GM19351 (cell line): ENCODE measurements at regions not wholly inside any gene's neighbourhood (a gene's known extent, or its start where the extent isn't known, plus 50 kb on each side); places are given as distances from the start of the nearest gene placed in this dataset.

ENCODE experiments used
- ATAC-seq: cut with Tn5 transposase; IDR thresholded peaks from one replicate; pipeline ENCODE4 v1.9.1; 2021; ENCODE audit warnings: mild to moderate bottlenecking, moderate library complexity; ENCODE audit not compliant: unreplicated experiment

DNA sequence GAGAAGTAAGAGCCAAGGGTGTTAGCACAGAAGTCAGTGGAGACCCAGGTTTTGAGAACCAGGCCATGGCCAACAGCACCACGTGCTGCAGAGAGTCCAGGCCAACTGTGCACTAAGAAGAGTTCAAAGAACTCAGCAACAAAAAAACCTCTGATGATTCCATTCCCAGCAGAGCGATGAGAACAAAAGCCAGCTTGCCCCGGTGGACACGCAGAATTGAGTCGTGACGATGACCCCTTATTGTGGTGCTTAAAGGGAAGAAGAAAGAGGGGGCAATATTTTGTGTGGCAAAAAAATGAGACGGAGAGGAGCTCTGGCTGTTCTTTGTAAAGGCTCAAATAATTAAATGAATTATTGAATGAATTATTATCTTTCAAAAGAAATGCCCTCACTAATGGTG is 468.3 kb upstream of the AUTS2 start:
- ATAC-seq, result no peak

DNA sequence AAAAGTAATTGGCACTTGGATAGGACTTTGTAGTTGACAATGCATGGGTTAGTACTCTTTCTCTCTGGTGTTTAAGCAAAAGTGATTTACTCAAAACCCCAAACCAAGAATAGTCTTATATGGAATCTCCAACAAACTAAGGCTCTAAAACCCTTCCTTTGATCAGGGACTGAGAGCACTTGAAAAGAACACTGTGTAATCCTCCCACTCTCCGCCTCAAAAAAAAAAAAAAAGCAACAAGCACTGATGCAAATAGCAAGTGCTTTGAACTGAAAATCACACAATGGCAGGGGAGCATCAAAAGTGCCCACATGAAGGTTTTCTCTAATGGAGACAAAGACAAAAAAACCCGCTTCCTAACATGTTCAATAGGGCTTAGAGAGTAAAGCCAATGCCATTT is 467.9 kb upstream of the AUTS2 start:
- no peak for ATAC-seq

DNA sequence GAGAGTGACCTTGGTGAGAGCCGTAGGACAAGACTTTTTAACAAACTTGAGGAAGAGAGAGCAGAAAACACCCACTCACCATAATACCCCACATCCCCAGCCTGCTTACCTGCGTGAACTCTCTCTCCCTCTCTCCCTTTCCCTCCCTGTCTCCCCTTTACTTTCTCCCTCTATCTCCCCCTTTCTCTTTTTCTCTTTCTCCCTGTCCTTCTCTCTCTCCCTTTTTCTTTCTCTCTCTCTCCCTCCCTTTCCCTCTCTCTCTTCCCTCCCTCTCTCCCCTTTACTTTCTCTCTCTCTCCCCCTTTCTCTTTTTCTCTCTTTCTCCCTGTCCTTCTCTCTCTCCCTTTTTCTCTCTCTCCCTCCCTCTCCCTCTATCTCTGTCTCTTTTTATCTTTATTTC is 464.0 kb upstream of the AUTS2 start:
- ATAC-seq, result no peak

DNA sequence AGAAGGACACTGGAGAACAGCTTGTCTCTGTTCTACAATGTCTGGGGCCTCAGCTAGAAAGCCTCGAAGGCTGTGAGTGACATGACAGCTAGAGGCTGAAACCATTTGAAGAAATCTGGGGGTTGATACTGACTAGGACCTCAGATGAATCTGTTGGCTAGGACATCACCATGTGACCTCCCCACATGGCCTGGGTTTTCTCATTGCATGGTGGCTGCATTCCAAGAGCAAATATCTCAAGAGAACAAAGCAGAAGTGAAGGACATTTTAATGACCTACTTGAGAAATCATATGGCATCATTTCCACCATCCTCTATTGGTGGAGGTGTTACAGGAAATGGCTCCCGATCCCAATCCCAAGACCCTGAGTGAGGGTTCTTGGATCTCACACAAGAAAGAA is 450.6 kb upstream of the AUTS2 start:
- ATAC-seq, result no peak

DNA sequence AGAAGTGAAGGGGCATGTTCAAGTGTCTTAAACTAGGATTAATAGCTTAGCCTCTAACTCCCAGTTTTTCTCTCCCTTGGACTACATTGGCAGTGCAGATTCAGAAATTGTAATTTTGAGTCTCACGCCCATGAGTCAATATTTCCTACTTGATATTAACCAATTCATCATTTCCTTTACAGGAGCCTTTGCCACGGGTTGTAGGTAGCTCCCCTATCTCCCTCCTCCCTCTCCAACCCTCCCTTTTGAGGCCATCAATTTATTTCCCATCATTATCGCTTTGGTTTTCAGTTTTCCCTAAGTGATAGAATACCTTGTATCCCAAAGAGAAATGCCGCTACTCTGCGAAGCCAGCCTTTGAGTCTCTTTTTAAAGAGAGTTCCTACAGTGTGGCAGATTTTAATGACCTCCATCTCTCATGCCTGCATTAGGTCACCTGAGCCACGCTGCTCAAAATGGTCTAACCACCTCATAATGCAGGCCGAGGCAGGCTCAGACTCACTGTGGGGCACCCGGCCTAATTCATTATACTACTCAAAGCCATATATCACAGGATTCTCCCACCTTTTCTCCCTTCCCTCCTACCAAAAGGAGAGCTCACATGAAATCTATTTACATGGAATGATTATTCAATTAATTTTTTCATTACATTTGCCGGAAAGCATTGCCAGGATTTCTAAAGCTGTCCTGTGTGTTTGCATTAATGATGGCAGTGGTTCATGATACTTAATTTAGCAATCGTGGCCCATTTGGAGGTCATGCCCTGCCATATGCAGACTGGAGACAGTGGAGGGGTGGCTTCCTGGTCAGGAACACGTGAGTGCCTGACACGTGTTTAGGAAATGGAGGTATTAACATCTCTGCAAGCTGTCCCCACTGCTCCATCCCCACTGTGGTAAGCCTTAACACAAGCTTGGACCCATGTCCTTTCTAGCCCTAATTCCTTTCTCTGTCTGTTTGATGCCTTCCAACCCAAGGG is 448.2 kb upstream of the AUTS2 start:
- ATAC-seq, result no peak

DNA sequence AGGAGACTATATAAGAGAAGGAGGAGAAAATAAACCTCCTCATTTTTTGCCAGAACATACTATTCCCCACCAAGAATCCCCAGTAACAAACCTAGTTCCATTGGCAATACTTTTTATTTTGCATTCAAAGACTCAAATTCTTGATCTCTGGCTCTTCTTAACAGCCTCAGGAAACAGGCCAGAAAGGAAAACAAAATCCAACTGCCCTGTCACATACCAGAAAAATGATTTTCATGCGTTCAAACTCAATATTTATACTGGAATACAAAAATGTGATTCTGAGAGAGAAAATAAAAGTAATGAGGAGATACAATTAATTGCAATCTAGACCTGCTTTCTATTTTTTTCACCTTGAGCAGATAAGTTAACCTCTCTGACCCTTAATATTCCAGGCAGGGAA is 435.9 kb upstream of the AUTS2 start:
- ATAC-seq, result no peak

DNA sequence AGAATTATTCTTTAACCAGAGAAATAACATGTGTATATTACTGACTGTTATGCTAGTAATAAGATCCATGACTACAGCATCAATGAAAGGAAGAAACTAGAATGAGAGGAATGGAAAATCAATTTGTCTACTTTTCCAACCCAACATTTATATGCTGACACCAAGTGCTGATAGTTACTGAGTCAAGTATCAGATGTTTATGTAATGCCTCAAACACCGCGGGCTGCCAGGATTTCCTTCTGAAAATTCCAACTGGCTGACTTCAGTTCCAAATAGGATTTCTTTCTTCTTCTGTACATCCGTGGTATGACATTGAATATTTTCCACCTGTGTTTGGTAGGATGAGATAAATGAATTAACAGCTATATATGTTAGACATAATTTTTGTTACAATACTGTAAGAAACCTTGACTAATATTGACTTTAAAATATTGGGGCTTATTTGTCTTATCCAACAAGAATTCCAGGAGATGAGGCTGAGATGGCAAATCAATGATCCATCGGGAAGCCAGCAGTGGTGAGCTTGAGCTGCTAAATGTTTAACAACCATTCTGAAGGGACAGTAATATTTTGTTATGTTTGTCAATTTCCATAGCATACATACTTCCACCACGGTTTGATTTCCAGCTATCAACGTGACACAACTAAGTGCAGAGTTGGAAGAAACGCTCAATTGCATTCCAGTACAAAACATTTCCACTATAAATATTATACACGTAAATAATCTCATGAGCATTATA is 435.2 kb upstream of the AUTS2 start:
- no peak for ATAC-seq

DNA sequence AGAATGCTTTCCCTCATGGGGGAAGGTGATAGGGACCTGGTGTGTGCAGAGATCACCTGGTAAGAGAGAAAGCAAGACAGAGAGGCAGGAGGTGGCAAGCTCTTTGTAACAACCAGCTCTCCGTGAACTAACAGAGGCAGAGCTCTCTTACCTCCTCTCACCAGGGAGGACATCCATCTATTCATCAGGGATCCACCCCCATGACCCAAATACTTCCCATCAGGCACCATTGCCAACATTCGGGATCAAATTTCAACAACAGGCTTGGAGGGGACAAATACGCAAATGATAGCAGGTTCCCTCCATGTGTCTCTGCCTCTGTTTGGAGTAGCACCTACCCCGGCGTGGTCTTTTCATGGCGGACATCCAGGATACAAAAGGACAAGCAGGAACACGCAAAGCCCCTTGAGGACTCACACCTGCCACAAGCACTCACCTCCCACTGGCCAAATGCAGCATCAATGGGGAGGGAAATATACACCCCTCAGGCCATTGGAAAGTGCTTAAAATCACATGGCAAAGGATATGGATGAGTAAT is 431.2 kb upstream of the AUTS2 start:
- ATAC-seq, result no peak

DNA sequence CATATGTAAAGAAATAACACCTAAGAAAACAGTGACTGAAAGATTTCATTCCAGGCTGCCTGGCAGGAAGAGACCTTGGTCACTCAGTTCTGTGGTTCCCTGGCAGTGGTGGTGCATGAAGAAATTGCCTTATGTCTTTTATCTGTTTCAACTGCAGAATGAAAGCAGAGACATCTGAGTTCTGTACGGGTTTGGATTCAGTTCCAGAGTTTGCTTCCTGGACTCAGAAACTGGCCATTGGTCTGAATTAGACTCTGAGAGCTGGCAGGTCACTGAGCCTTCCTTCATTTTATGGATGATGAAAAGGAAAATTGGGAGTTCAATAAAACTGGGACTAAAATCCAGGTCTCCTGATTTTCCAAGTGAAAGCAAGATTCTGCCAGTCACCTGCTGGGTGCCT is 428.9 kb upstream of the AUTS2 start:
- ATAC-seq, result no peak

DNA sequence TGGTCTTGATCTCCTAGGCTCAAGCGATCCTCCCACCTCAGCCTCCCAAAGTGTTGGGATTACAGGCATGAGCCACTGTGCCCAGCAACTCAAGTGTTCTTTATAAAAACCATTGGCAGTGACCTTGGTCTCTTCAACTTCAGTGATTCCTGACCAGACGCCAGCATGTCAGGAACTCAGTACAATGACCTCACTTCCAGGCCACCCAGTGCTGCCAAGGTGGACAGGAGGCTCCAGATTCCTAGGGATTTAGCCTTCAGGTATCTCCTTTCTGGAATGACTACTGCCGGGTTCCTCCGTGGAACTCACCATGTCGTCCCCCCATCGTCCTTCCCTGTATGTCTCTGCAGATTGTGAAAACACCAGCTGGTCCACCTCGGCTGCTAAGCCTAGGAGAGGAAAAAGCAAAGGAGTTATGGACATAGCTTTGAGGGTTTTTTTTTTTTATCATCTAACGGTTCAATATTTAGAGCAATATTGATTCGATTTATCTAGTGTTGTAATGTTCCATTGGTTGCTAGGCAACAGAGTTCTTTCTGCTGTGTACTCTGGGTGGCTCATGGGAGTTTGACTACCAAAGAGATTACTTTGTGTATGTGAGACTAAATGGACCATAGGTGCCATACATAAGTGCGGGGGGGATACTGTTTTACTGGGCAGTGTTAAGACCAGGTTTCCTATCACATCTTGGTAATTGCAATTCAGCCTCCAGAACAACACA is 425.8 kb upstream of the AUTS2 start:
- no peak for ATAC-seq

DNA sequence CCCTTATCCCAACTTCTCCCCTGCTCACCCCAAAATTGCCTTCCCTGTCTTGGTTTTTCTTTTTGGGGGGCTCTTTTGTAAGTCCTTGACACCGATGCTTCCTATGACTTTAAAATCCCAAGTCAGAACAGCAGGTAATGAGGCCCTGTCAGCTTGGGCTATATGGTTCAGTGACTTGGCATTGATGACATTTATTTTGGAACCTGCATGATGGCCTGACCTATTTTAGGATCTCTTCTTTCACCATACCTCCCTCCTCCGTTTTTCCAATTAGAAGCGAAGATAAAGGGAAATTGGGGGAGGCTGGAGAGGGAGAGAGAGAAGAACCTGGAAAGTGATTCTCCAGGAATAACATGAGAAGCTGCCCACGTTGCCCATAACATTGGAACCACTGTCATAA is 424.9 kb upstream of the AUTS2 start:
- no peak for ATAC-seq

DNA sequence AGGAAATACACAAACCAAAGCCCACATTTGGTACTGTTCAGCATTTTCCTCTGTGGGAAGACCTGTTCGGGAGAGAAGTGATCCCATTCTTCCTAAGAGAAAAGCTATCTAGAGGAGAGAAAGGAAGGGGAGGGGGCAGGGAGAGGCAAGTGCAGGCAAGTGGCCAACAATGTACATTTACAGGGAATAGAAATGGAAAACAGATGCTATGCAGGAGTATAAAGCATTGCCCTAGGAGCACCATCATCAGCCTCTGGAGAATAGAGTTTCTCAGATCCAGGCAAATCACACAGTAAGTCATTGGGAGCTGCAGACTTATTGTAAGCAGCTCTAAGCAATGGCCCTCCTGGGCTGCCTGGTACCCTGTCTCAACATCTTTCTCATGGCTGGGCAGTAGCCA is 424.4 kb upstream of the AUTS2 start:
- ATAC-seq, result no peak

DNA sequence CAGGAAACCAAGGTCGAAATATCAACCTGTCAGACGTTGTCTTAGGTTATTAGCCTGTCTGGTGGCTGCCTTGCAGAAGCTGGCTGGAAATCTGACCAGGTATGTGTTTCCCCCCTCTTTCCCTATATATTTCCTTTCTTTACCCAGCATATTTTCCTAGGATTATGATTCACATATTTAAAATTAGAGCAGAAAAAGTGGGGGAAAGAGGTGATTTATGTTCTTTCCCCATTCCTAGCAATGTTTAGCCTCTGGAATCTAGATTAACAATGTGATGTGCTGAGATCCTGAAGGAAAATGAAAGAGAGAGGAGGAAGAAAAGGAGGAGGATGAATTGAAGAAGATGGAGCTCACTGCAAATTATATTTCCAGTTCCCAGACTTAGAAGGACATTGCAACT is 421.4 kb upstream of the AUTS2 start:
- ATAC-seq, result no peak

DNA sequence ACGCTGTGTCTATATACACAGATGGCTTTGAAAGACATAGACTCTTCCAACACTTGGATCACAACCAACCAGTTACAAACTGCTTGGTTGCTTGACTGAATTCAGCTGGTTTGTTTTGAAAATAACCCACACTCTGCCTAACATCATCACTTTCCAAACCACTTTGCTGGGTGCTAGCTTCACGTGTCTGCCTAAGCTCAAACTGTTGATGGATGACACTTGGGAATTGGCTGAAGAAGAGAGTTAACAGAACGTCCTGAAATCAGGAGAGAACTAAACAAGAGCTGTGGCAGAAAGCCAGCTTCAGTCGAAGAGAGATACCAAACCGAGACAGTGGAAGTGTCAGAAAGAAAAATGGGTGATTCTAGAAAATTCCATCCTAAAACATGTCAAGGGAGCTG is 420.8 kb upstream of the AUTS2 start:
- ATAC-seq, result no peak

DNA sequence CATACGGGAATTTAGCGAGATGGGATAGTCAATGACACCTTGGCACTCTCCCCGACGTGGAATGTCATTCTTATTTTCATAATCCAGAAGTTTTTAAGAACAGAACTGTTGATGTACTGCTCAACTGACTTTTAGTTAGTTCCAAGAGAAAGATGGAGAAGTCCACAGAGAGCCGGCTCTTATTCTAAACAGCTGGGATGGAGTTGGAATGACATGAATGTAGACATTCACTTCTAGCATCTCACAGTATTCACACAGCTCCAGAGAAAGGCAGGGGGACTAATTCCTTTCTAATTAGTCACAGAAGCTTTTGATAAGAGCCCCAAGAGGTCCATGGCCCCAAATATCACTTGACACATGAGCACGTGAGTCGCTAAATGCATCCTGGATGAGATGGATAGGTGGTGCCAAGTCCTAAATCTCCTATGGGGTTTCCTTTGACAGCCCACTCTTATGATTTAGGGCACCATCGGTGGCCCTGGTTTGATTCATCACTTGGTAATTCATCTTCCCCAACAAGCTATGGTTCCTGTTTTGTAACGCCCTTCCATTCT is 420.3 kb upstream of the AUTS2 start:
- no peak for ATAC-seq

DNA sequence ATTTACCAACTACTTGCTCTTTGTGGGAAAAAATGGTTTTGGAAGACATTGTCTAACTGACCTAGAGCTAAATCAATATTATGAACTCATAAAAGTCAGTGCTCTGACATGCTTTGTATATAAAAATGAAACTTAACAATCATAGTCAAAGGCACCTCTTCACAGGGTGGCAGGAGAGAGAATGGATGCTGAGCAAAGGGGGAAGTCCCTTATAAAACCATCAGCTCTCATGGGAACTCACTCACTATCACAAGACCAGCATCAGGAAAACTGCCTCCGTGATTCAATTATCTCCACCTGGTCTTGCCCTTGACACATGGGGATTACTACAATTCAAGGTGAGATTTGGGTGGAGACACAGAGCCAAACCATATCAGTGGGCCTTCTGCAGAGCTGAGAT is 417.6 kb upstream of the AUTS2 start:
- ATAC-seq, result no peak

DNA sequence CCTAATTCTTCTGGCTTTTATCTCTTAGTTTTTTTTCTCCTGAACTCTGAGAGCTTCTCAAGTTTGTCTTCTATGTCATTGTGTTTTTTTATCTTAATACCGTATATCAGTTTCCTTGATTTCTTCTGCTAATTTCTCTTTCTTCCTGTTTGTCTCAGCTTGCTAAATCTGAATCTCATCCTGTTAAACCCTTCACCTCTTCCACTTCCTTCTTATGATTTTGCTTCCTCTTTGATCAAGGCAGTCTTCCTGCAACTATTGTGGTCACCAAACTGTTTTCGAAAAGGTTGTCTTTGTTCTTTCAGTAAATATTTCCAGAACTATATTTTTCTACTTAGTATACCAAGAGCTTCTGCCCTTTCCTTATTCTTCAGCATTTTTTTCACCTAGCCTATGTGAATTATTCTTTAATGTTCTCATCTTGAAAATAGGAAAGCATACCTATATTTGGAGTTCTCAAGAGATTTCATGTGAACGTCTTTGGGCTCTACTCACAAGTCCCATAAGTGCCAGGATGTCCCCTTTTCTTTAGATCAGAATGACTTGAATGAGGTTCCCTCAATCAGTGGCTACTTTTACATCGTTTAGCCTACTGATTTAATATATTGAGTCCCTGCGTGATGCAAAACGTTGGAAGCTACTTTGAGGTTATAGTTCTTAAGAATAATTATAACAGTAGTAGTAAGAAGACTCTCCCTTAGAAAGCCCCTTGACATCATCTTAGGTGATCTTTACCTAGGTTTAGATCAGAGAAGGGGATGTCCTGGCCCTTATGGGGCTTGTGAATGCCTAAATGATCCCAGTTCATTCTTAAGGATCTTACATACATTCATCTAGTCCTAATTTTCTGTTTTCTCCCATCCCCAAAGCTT is 415.4 kb upstream of the AUTS2 start:
- no peak for ATAC-seq

DNA sequence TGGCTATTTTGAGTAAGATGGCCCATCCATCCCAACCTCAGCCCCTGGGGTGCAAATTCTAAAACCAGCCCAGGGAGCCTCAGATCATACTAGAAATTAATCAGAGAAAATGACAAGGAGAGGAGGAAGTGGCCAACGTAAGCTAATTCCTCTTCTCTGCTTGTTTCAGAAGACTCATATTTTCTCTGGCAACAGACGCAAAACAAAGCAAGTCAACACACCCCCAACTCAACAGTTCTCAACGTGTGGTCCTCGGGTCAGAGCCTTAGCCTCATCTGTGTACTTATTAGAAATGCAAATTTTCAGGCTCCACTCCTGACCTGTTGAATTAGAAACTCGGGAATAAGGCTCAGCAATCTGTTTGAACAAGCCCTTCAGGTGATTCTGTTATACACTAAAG is 413.9 kb upstream of the AUTS2 start:
- no peak for ATAC-seq

DNA sequence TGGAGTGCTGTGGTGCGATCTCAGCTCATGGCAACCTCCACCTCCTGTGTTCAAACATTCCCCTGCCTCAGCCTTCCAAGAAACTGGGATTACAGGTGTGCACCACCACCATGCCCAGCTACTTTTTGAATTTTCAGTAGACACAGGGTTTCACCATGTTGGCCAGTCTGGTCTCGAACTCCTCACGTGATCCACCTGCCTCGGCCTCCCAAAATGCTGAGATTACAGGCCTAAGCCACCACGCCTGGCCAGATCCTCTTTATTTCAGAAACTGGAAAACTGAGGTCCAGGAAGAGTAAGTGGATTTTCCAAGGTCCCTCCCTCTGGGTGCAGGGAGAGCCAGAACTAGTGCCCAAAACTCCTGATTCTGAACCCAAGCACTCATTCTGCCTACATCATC is 413.1 kb upstream of the AUTS2 start:
- no peak for ATAC-seq

DNA sequence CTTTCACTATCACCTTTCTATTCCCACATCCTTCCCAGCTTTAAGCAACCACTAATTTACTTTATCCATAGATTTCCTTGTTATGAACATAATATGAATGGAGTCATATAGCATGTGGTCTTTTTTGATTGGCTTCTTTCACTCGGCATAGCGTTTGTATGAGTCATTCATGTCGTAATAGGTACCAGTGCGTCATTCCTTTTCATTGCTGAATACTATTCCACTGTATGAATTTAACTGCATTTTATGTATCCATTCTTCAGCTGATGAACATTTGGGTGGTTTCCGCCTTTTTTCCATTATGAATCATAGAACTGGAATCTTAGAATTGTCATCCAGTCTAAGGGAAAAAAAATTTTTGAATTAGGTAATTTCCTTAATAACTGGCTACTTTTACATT is 411.3 kb upstream of the AUTS2 start:
- no peak for ATAC-seq
